DOHH2 (cell line): ENCODE measurements at regions not wholly inside any gene's neighbourhood (a gene's known extent, or its start where the extent isn't known, plus 50 kb on each side); places are given as distances from the start of the nearest gene placed in this dataset.

ENCODE experiments used
- H3F3A ChIP-seq: fragments of 200-600 bp; sonication (generic), shearing (Covaris generic); 2 replicates; pipeline ENCODE4 v1.6.0; 2016; ENCODE audit warnings: antibody characterized with exemption, mild to moderate bottlenecking; ENCODE audit not compliant: control insufficient read depth, insufficient read depth
- H3K27ac ChIP-seq: fragments of 200-600 bp; sonication (generic); 2 replicates; pipeline ENCODE4 v1.5.1; 2014; ENCODE audit warnings: low read depth, mild to moderate bottlenecking, low read length, moderate library complexity
- H3K27me3 ChIP-seq: fragments of 200-600 bp; sonication (generic); 2 replicates; pipeline ENCODE4 v1.6.1; 2014; ENCODE audit warnings: mild to moderate bottlenecking, low read length, mixed read lengths; ENCODE audit not compliant: control insufficient read depth
- H3K36me3 ChIP-seq: fragments of 200-600 bp; sonication (generic); 2 replicates; pipeline ENCODE4 v1.6.1; 2014; ENCODE audit warnings: mild to moderate bottlenecking, low read length, moderate library complexity, mixed read lengths; ENCODE audit not compliant: control insufficient read depth
- H3K4me1 ChIP-seq: fragments of 200-600 bp; sonication (generic); 2 replicates; pipeline ENCODE4 v1.6.1; 2014; ENCODE audit warnings: mild to moderate bottlenecking, low read length, mixed read lengths; ENCODE audit not compliant: control insufficient read depth
- H3K4me2 ChIP-seq: fragments of 200-600 bp; sonication (generic); 2 replicates; pipeline ENCODE4 v1.6.0; 2014; ENCODE audit warnings: mild to moderate bottlenecking, low read length, moderate library complexity
- H3K4me3 ChIP-seq: fragments of 200-600 bp; sonication (generic); 2 replicates; pipeline ENCODE4 v1.5.1; 2014; ENCODE audit warnings: mild to moderate bottlenecking, low read length, mixed read lengths
- H3K79me2 ChIP-seq: fragments of 200-600 bp; sonication (generic); 2 replicates; pipeline ENCODE4 v1.6.1; 2014; ENCODE audit warnings: mild to moderate bottlenecking, low read length, mixed read lengths; ENCODE audit not compliant: control insufficient read depth
- H3K9me2 ChIP-seq: fragments of 200-600 bp; sonication (generic); replicated peaks from 2 replicates; pipeline ENCODE4 v1.6.1; 2014; ENCODE audit warnings: mild to moderate bottlenecking, low read length, mixed read lengths; ENCODE audit not compliant: control insufficient read depth
- H3K9me3 ChIP-seq: fragments of 200-600 bp; sonication (generic); 2 replicates; pipeline ENCODE4 v1.6.1; 2014; ENCODE audit warnings: antibody characterized with exemption, low read length, mixed read lengths; ENCODE audit not compliant: control insufficient read depth, insufficient read depth
- H4K20me1 ChIP-seq: fragments of 200-600 bp; sonication (generic); 2 replicates; pipeline ENCODE4 v1.6.0; 2014; ENCODE audit warnings: low read depth, mild to moderate bottlenecking, antibody characterized with exemption, low read length, moderate library complexity; ENCODE audit not compliant: control insufficient read depth, insufficient read depth
- EZH2phosphoT487 ChIP-seq: fragments of 200-600 bp; sonication (generic); IDR thresholded peaks from 2 replicates; pipeline ENCODE4 v1.6.1; 2017; ENCODE audit warnings: borderline replicate concordance, mild to moderate bottlenecking, antibody characterized with exemption, low read length, moderate library complexity, mixed read lengths
- TF ChIP-seq, protein P1 (sequence below): fragments of 200-600 bp; sonication (generic); IDR thresholded peaks from one replicate; pipeline ENCODE4 v1.5.1; 2014; ENCODE audit warnings: antibody characterized with exemption, mild to moderate bottlenecking, low read depth, low read length; ENCODE audit not compliant: poor library complexity, severe bottlenecking

DNA sequence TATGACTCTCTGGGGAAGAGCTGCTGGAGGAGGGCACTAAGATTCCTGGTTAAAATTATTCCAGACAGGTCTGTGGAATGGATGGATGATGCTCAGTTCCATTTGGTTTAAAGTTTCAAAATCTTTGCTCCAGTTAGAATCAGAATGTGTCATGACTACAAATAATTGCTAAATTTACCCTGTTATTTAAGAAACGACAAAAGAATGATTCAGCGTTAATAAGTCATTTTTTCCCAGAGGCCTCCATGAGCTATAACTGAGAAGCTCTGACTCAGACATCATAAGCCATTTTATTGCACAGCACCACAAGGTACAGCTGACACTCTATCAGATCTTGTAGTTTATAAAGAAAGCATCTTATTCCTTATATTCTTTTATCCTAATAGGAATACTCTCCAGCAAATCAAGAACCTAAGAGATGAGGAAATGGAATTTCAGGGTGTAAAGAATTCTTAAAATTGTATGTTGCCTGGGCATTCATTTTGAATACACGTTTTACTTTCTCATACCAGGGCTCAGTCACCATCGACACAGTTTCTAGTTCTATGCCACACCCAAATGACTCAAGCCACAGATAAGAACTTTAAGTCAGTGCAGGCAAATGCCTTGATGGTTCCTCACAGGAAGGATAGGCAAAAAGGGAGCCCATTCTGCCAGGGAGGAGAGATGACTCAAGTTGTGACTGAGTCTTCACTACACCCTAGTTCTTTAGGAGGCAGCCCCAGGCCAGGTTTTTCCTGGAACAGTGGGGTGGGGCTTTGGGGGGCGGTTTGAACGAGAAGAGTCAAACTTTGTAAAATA lies 636.0 kb downstream of the MMUT start:
- Histone ChIP-seq H3K4me1 (no peaks in the 10 kb centered on the region), H3K79me2 (no peaks in the 10 kb centered on the region), H3F3A (no peaks in the 10 kb centered on the region), H3K4me3 (no peak overlapping the region), H3K9me3 (no peaks in the 10 kb centered on the region), H4K20me1 (no peaks in the 10 kb centered on the region), H3K9me2 (no peaks in the 10 kb centered on the region), H3K27ac (no peak overlapping the region), H3K36me3 (no peaks in the 10 kb centered on the region), H3K4me2 (no peak overlapping the region), H3K27me3 (no peaks in the 10 kb centered on the region)
- TF ChIP-seq EZH2phosphoT487 = no peak
- TF ChIP-seq, protein P1, sequence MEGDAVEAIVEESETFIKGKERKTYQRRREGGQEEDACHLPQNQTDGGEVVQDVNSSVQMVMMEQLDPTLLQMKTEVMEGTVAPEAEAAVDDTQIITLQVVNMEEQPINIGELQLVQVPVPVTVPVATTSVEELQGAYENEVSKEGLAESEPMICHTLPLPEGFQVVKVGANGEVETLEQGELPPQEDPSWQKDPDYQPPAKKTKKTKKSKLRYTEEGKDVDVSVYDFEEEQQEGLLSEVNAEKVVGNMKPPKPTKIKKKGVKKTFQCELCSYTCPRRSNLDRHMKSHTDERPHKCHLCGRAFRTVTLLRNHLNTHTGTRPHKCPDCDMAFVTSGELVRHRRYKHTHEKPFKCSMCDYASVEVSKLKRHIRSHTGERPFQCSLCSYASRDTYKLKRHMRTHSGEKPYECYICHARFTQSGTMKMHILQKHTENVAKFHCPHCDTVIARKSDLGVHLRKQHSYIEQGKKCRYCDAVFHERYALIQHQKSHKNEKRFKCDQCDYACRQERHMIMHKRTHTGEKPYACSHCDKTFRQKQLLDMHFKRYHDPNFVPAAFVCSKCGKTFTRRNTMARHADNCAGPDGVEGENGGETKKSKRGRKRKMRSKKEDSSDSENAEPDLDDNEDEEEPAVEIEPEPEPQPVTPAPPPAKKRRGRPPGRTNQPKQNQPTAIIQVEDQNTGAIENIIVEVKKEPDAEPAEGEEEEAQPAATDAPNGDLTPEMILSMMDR = no peak

DNA sequence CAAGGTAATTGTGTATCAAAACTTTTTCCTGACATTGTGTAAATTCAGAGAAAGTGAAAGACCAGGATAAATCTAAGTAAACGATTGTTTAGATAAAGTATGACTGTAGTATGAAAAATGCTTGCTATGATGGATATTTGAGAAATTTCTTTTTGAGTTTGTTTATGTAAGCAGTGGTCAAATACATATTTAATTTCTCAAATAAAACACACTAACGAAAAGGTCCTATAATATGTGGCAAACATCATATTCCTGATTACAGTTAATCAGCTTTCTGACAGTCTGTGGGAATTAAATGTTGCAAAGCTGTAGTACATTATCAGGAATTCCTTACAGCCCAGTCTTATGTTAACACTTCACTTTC lies 636.9 kb downstream of the MMUT start:
- H3K4me2 ChIP-seq = no peak overlapping the region
- no peak overlapping the region for H3K4me3 ChIP-seq
- H3K9me2 ChIP-seq = no peaks in the 10 kb centered on the region
- no peaks in the 10 kb centered on the region for H3K79me2 ChIP-seq
- no peaks in the 10 kb centered on the region for H3K9me3 ChIP-seq
- no peaks in the 10 kb centered on the region for H3K36me3 ChIP-seq
- H3K27me3 ChIP-seq = no peaks in the 10 kb centered on the region
- no peaks in the 10 kb centered on the region for H4K20me1 ChIP-seq
- H3K4me1 ChIP-seq = no peaks in the 10 kb centered on the region
- TF ChIP-seq, protein P1 = no peak
- TF ChIP-seq EZH2phosphoT487 = no peak
- H3K27ac ChIP-seq = no peak overlapping the region
- no peaks in the 10 kb centered on the region for H3F3A ChIP-seq

DNA sequence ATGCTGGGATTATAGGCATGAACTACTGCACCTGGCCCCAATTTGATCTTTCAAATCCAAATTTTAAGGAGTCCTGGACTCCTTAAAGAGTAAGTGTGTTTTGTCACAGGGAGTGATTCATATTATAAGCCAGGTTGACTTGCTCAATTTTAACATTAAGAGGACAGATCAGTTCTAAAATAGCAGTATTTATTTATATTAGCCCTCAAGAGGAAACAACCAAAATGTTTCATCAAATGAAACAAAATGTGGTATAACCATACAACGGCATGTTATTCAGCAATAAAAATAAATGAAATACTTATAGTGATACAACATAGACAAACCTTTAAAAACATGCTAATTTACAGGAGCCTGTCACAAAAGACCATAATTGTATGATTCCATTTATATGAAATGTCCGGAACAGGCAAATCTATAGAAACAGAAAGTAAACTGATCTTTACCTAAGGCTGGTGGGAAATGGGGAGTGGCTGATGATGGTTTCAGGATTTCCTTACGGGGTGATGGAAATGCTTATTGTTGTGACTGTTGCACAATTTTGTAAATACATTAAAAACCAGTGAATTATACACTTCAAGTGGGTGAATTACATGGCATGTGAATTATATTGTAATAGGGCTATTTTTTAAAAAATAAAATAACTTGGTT lies 637.4 kb downstream of the MMUT start:
- Histone ChIP-seq H3K4me2 (no peak overlapping the region), H4K20me1 (no peaks in the 10 kb centered on the region), H3K36me3 (no peaks in the 10 kb centered on the region), H3F3A (no peaks in the 10 kb centered on the region), H3K27ac (no peak overlapping the region), H3K9me3 (no peaks in the 10 kb centered on the region), H3K4me1 (no peaks in the 10 kb centered on the region), H3K27me3 (no peaks in the 10 kb centered on the region), H3K79me2 (no peaks in the 10 kb centered on the region), H3K4me3 (no peak overlapping the region), H3K9me2 (no peaks in the 10 kb centered on the region)
- no peak for TF ChIP-seq EZH2phosphoT487
- TF ChIP-seq, protein P1 = no peak
